Astrocyte (in vitro differentiated cells and primary cell): ENCODE measurements at regions not wholly inside any gene's neighbourhood (a gene's known extent, or its start where the extent isn't known, plus 50 kb on each side); places are given as distances from the start of the nearest gene placed in this dataset.

Source experiments
- DNase-seq: peaks from one replicate; pipeline ENCODE4 v3.0.0-alpha.2; 2010; ENCODE audit warnings: low read depth
- FAIRE-seq: peaks from 2 replicates; lab custom pipeline; 2011; peaks lifted over from hg19 to GRCh38; lab: Jason Lieb, UNC
- H2AFZ ChIP-seq: 2 replicates; pipeline ENCODE4 v1.6.0; 2012; ENCODE audit warnings: low read depth, low read length, inconsistent platforms
- H3K27ac ChIP-seq: 2 replicates; pipeline ENCODE4 v1.5.1; 2011; ENCODE audit warnings: low read depth, low read length, inconsistent platforms
- H3K27me3 ChIP-seq: 2 replicates; pipeline ENCODE4 v1.6.0; 2011; ENCODE audit warnings: low read length, inconsistent platforms; ENCODE audit not compliant: insufficient read depth
- H3K36me3 ChIP-seq: 2 replicates; pipeline ENCODE4 v1.5.1; 2011; ENCODE audit warnings: low read length, inconsistent platforms; ENCODE audit not compliant: insufficient read depth
- H3K4me1 ChIP-seq: 2 replicates; pipeline ENCODE4 v1.5.1; 2011; ENCODE audit warnings: low read length, inconsistent platforms; ENCODE audit not compliant: insufficient read depth
- H3K4me2 ChIP-seq: 2 replicates; pipeline ENCODE4 v1.6.0; 2012; ENCODE audit warnings: low read length, inconsistent platforms
- H3K4me3 ChIP-seq: 2 replicates; pipeline ENCODE4 v1.5.1; 2011; ENCODE audit warnings: low read depth, mild to moderate bottlenecking, low read length, inconsistent platforms; ENCODE audit not compliant: insufficient read depth
- H3K79me2 ChIP-seq: 2 replicates; pipeline ENCODE4 v1.6.0; 2012; ENCODE audit warnings: mild to moderate bottlenecking, low read length, inconsistent platforms; ENCODE audit not compliant: insufficient read depth
- H3K9ac ChIP-seq: 2 replicates; pipeline ENCODE4 v1.6.0; 2012; ENCODE audit warnings: mild to moderate bottlenecking, low read length, inconsistent platforms
- H3K9me3 ChIP-seq: 2 replicates; pipeline ENCODE4 v1.5.1; 2012; ENCODE audit warnings: low read depth, mild to moderate bottlenecking, low read length, inconsistent platforms; ENCODE audit not compliant: insufficient read depth
- H4K20me1 ChIP-seq: 2 replicates; pipeline ENCODE4 v1.6.0; 2012; ENCODE audit warnings: low read length, inconsistent platforms; ENCODE audit not compliant: insufficient read depth
- H3K27ac Mint-ChIP-seq: one replicate; pipeline ENCODE4 v1.8.0; 2021; ENCODE audit warnings: mild to moderate bottlenecking, mixed read lengths; ENCODE audit not compliant: unreplicated experiment
- H3K27me3 Mint-ChIP-seq: one replicate; pipeline ENCODE4 v1.8.0; 2021; ENCODE audit warnings: low read depth, mixed read lengths; ENCODE audit not compliant: unreplicated experiment
- H3K36me3 Mint-ChIP-seq: one replicate; pipeline ENCODE4 v1.8.0; 2021; ENCODE audit warnings: low read depth, mixed read lengths; ENCODE audit not compliant: unreplicated experiment
- H3K4me1 Mint-ChIP-seq: one replicate; pipeline ENCODE4 v1.8.0; 2021; ENCODE audit warnings: low read depth, mixed read lengths; ENCODE audit not compliant: unreplicated experiment
- H3K4me3 Mint-ChIP-seq: one replicate; pipeline ENCODE4 v1.8.0; 2021; ENCODE audit warnings: mild to moderate bottlenecking, moderate library complexity, mixed read lengths; ENCODE audit not compliant: unreplicated experiment
- H3K9me3 Mint-ChIP-seq: one replicate; pipeline ENCODE4 v1.8.0; 2021; ENCODE audit warnings: mild to moderate bottlenecking, mixed read lengths; ENCODE audit not compliant: unreplicated experiment
- CTCF ChIP-seq: IDR thresholded peaks from 2 replicates; pipeline ENCODE4 v1.5.1; 2011; ENCODE audit warnings: low read depth, mild to moderate bottlenecking, inconsistent platforms, low read length, moderate library complexity; ENCODE audit not compliant: insufficient read depth
- EZH2 ChIP-seq: IDR thresholded peaks from 2 replicates; pipeline ENCODE4 v1.6.1; 2012; ENCODE audit warnings: mild to moderate bottlenecking, low read length, inconsistent platforms; ENCODE audit not compliant: insufficient read depth

- no peak overlapping the region for H3K4me3 ChIP-seq
- H3K36me3 ChIP-seq, result no peaks in the 10 kb centered on the region
- no peaks in the 10 kb centered on the region for H3K9me3 Mint-ChIP-seq
- no peaks in the 10 kb centered on the region for H4K20me1 ChIP-seq
- H3K9ac ChIP-seq, result no peak overlapping the region
- H3K4me3 Mint-ChIP-seq, result no peak overlapping the region
- no peak overlapping the region for H3K27ac Mint-ChIP-seq
- H3K27me3 ChIP-seq, result no peaks in the 10 kb centered on the region
- H2AFZ ChIP-seq, result no peak overlapping the region
- DNase-seq (no peak), FAIRE-seq (no peak)
- H3K4me2 ChIP-seq, result no peak overlapping the region
- H3K36me3 Mint-ChIP-seq, result no peaks in the 10 kb centered on the region
- peaks cover 3% of the 10 kb centered on the region for H3K4me1 Mint-ChIP-seq
- H3K27me3 Mint-ChIP-seq, result peaks cover 54% of the 10 kb centered on the region
- H3K79me2 ChIP-seq, result no peaks in the 10 kb centered on the region
- H3K4me1 ChIP-seq, result no peaks in the 10 kb centered on the region
- TF ChIP-seq EZH2 (no peak), CTCF (no peak)
- no peak overlapping the region for H3K27ac ChIP-seq
- H3K9me3 ChIP-seq, result peaks cover 4% of the 10 kb centered on the region
Measured at GRCh38 chr17:79137015-79137788, 62.6 kb downstream of the ENGASE start.

DNA sequence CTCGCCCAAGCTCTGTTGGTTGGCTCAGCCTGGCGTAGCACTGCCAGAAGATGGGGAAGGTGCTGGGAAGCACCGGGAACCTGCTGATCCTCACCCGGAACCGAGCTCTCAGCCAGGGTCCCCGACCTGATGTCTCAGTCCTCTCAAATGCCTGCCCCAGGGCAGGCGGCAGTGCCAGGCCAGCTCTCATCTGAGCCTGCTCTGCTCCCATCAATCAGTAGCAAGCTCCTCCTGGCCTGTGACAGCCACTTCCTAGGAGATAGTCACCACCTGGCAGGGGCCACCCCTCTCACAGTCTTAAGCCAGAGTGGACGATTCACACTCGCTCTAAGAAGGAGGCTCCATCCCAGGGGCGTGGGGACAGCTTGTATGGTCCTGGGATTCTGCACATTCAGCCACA is 62.0 kb downstream of the ENGASE start:
- H3K36me3 Mint-ChIP-seq, result no peaks in the 10 kb centered on the region
- Histone ChIP-seq H2AFZ (no peak overlapping the region), H3K27ac (no peak overlapping the region), H3K4me1 (no peaks in the 10 kb centered on the region), H3K9ac (no peak overlapping the region), H3K79me2 (no peaks in the 10 kb centered on the region), H3K27me3 (no peaks in the 10 kb centered on the region), H3K4me3 (no peak overlapping the region), H3K9me3 (peaks cover 4% of the 10 kb centered on the region), H3K36me3 (no peaks in the 10 kb centered on the region), H3K4me2 (no peak overlapping the region), H4K20me1 (no peaks in the 10 kb centered on the region)
- H3K4me3 Mint-ChIP-seq, result no peak overlapping the region
- FAIRE-seq (no peak), DNase-seq (no peak)
- TF ChIP-seq CTCF (no peak), EZH2 (no peak)
- no peaks in the 10 kb centered on the region for H3K9me3 Mint-ChIP-seq
- H3K27me3 Mint-ChIP-seq, result peaks cover 48% of the 10 kb centered on the region
- no peak overlapping the region for H3K27ac Mint-ChIP-seq
- peaks cover 3% of the 10 kb centered on the region for H3K4me1 Mint-ChIP-seq
